HEK293T (cell line): ENCODE measurements at regions not wholly inside any gene's neighbourhood (a gene's known extent, or its start where the extent isn't known, plus 50 kb on each side); places are given as distances from the start of the nearest gene placed in this dataset.

Experiments
- CTCF ChIA-PET: fragments of 350-600 bp; formaldehyde crosslinking; extraction: SDS; loops from one replicate; lab custom pipeline; 2021; ENCODE audit warnings: antibody characterized with exemption, inconsistent platforms; lab: Yijun Ruan, JAX
- POLR2A ChIA-PET: fragments of 350-600 bp; formaldehyde crosslinking; extraction: SDS; loops from one replicate; lab custom pipeline; 2020; ENCODE audit warnings: antibody characterized with exemption, inconsistent platforms; lab: Yijun Ruan, JAX
- DNase-seq: peaks from one replicate; pipeline ENCODE4 v3.0.0; 2012; ENCODE audit warnings: mixed read lengths; ENCODE audit errors: extremely low spot score
- ARNT ChIP-seq: fragments of 450-650 bp; IDR thresholded peaks from 2 replicates; pipeline ENCODE4 v1.6.1; 2017; ENCODE audit warnings: mild to moderate bottlenecking
- BHLHE40 ChIP-seq: fragments of 450-650 bp; IDR thresholded peaks from 2 replicates; pipeline ENCODE4 v1.6.1; 2016; ENCODE audit warnings: mild to moderate bottlenecking, moderate library complexity, borderline replicate concordance
- CTBP1 ChIP-seq: fragments of 450-650 bp; IDR thresholded peaks from 2 replicates; pipeline ENCODE4 v1.6.1; 2016; ENCODE audit warnings: borderline replicate concordance
- ELF4 ChIP-seq: fragments of 450-650 bp; IDR thresholded peaks from 2 replicates; pipeline ENCODE4 v1.6.1; 2017; ENCODE audit warnings: antibody characterized with exemption
- FOXA1 ChIP-seq: fragments of 450-650 bp; IDR thresholded peaks from 2 replicates; pipeline ENCODE4 v1.6.1; 2016; ENCODE audit warnings: mild to moderate bottlenecking
- FOXK2 ChIP-seq: fragments of 450-650 bp; IDR thresholded peaks from 2 replicates; pipeline ENCODE4 v1.6.1; 2016; ENCODE audit warnings: mild to moderate bottlenecking
- FOXM1 ChIP-seq: fragments of 450-650 bp; IDR thresholded peaks from 2 replicates; pipeline ENCODE4 v1.6.1; 2017; ENCODE audit warnings: mild to moderate bottlenecking, borderline replicate concordance
- HDGF ChIP-seq: fragments of 450-650 bp; IDR thresholded peaks from 2 replicates; pipeline ENCODE4 v1.6.1; 2017; ENCODE audit warnings: antibody characterized with exemption, borderline replicate concordance
- L3MBTL2 ChIP-seq: fragments of 450-650 bp; conservative IDR thresholded peaks from 2 replicates; pipeline ENCODE4 v1.6.1; 2016; ENCODE audit warnings: mild to moderate bottlenecking
- LEF1 ChIP-seq: fragments of 450-650 bp; IDR thresholded peaks from 2 replicates; pipeline ENCODE4 v1.6.1; 2017; ENCODE audit warnings: mild to moderate bottlenecking, borderline replicate concordance
- NFRKB ChIP-seq: fragments of 450-650 bp; IDR thresholded peaks from 2 replicates; pipeline ENCODE4 v1.6.1; 2016; ENCODE audit warnings: mild to moderate bottlenecking, moderate library complexity
- PKNOX1 ChIP-seq: fragments of 450-650 bp; IDR thresholded peaks from 2 replicates; pipeline ENCODE4 v1.6.1; 2016
- SP1 ChIP-seq: fragments of 450-650 bp; IDR thresholded peaks from 2 replicates; pipeline ENCODE4 v1.6.1; 2017
- SUZ12 ChIP-seq: fragments of 450-650 bp; IDR thresholded peaks from 2 replicates; pipeline ENCODE4 v1.6.1; 2016; ENCODE audit warnings: mild to moderate bottlenecking
- TARDBP ChIP-seq: fragments of 450-650 bp; IDR thresholded peaks from 2 replicates; pipeline ENCODE4 v1.6.1; 2016
- ZNF384 ChIP-seq: fragments of 450-650 bp; IDR thresholded peaks from 2 replicates; pipeline ENCODE4 v1.6.1; 2016

DNA sequence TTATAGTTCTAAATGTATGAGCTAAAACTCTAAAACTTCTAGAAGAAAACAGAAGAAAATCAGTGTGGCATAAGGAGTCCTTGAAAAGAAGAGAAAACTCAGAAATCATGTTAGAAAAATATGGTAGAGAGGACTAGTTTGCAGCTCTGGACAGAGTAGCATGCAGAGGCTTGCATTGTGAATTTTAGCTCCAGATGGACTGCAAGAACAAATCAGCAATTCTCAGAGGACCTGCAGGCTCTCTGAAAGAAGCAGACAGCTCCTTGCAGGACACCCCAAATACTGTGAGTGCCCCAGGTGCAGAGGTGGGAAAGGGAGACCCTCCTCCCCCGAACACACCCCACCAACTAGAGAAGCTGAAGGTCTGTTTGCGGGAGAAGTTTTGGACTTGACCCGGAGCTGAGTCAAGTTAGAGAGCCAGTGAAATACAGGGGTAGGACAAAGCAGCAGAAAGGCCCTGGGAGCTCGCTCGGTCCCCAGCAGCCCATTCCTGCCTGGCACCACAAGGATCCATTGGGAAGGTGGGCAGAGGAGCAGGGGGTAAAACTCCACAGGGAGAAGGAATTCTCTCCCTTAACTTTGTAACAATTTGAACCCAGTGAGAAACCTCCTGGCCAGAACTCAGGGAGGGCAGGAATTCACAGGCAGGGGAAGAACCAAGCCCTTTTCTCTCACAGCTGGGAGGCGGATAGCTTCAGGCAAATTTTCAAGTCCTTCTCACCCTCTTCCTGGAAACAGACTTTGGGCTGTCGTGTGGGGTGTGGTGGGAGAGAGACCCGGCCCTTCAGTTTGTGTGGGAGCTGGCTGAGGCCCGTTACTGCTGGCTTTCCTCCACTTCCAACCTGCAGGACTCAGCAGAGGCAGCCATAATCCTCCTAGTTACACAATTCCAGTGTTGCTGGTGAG, 216.2 kb upstream of the SLC35G4 start:
- ChIA-PET POLR2A (no interaction called here), CTCF (interaction anchor here (0.6 kb wide), 1 partner anchor 19 kb away, joined by 4 read pairs; no protein-coding TSS in a partner anchor)
- TF ChIP-seq ELF4 (no peak), SP1 (no peak), PKNOX1 (no peak), BHLHE40 (no peak), L3MBTL2 (no peak), HDGF (no peak), FOXM1 (no peak), ZNF384 (no peak), FOXA1 (no peak), ARNT (no peak), NFRKB (no peak), FOXK2 (no peak), CTBP1 (no peak), LEF1 (no peak), TARDBP (no peak)
- DNase-seq: no peak

DNA sequence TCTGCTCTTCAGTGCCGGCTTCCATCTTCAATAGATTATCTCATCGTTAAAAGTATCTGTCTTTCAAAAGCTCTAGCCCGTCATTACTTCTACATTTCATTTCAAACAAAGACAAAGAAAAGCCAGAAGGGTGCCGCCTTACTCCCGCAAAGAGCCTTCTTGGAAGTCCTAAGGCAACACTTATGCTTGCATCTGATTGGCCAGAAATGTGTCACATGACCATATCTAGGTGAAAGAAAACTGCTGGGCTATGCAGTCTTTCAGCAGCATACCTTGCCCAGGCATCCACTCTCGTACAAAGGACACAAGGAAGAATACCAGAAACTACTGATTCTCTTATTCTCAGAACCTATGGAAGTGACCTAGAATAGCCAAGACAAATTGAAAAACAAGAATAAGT, 217.1 kb upstream of the SLC35G4 start:
- CTCF ChIA-PET: interaction anchor here (0.6 kb wide), 1 partner anchor 20 kb away, joined by 4 read pairs; no protein-coding TSS in a partner anchor
- no peak for TF ChIP-seq HDGF
- no peak for TF ChIP-seq FOXK2
- TF ChIP-seq SP1: no peak
- no peak for TF ChIP-seq ARNT
- TF ChIP-seq PKNOX1: no peak
- TF ChIP-seq SUZ12: no peak
- TF ChIP-seq FOXM1: no peak
- TF ChIP-seq BHLHE40: no peak
- TF ChIP-seq CTBP1: no peak
- no peak for TF ChIP-seq ZNF384
- no peak for TF ChIP-seq L3MBTL2
- no peak for TF ChIP-seq LEF1
- TF ChIP-seq TARDBP: no peak
- no peak for TF ChIP-seq NFRKB
- TF ChIP-seq ELF4: no peak
- no peak for TF ChIP-seq FOXA1
- POLR2A ChIA-PET: no interaction called here
- DNase-seq: peak; percentile 6

DNA sequence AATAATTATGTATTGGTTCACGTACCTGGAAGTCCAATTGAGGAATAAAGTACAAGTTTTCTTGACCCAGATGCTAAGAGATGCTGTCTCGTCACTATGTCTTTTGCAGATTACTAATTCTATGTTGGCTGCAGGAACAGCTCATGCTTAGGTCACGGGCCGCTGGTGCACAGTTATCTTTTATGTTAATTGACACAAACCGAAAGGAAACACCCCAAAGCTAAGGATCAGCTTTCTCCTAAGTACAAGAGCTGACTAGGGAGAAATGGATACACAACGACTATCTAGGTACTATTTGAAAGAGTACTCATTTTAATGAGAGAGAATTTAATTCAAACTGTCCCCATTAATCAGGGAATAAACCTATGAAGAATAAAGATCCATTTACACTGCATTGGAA, 217.7 kb upstream of the SLC35G4 start:
- TF ChIP-seq SP1 (no peak), SUZ12 (no peak), NFRKB (no peak), ZNF384 (no peak), LEF1 (no peak), TARDBP (no peak), PKNOX1 (no peak), FOXM1 (no peak)
- ChIA-PET POLR2A (no interaction called here), CTCF (no interaction called here)
- DNase-seq: no peak

- ChIA-PET CTCF (no interaction called here), POLR2A (no interaction called here)
- no peak for DNase-seq
- TF ChIP-seq SP1 (no peak), SUZ12 (no peak), BHLHE40 (no peak), ARNT (no peak)
Measured at GRCh38 chr18:11388755-11389680, 220.4 kb upstream of the SLC35G4 start.

- no peak for TF ChIP-seq PKNOX1
- no peak for TF ChIP-seq LEF1
- DNase-seq: peak; percentile 64
- ChIA-PET POLR2A (no interaction called here), CTCF (no interaction called here)
Measured at GRCh38 chr18:11387880-11388279, 221.5 kb upstream of the SLC35G4 start.
